NCI-H1694 (cell line): ENCODE measurements at regions not wholly inside any gene's neighbourhood (a gene's known extent, or its start where the extent isn't known, plus 50 kb on each side); places are given as distances from the start of the nearest gene placed in this dataset.

Source experiments
- DNase-seq: peaks from one replicate; lab custom pipeline; 2025; lab: John Stamatoyannopoulos, UW

DNA sequence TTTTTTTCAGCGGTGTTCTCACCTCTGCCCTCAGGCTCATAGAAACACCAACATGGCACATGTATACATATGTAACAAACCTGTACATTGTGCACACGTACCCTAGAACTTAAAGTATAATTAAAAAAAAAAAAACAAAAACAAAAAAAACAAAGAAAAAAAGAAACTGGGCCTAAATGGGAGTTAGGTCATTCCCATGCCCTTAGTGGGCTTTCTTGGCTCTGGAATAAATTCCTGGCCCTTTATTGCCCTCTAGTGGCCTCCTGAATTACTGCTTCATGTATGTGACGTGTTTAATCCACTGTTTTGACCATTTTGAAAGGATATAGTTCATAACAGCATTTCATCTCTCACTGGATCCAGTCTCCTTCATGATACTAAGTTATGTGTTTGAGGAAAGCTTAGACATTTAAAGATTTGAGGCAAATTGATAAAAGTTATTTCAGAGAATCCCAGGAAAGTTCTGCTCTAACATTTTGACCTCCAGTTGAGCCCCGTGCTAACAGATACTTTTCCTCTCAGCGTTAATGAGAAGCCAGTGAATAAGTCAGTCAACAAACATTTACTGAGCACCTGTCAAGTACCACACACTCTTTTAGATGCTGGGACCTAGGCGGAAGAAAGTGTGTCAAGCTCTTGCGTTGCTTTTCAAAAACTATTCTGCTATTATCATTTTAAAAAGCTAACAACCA, 54.7 kb upstream of the SYPL1 start:
- peak; percentile 90 for DNase-seq

DNA sequence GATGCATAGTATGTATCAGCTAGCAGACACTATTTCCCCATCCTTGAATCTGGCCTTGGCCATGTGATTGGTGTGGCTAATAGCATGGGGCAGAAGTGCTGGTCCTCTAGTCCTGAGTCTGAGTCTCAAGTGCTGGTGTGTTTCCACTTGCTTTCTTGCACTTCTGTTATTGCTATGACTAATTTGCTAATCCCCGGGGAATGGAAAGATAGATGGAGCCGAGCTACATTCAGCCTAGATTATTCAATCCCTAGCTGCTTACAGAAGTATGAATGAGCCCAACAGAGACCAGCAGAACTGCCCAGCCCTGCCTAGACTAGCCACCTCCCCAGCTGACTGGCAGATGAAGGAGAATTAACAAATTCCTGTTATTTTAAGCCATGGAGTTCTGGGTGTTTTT, 53.2 kb upstream of the SYPL1 start:
- no peak for DNase-seq

DNA sequence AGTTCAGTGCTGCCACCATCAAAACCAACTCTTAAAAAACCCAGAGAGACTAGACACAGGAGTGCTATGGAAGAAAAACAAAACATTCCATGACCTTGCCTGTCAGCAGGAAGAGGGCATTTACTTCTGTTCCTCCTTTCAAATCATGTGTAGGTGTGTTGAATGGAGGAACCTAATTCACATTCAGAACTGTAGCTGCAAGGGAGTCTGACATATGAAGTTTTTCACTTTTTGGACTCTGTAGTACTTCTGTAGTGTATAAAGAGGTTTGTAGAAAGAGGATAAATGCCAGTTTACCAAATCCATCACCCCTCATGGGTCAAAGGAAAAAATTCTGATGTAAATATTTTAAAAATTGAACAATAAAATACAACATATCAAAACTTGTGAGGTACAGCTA, 51.1 kb upstream of the SYPL1 start:
- no peak for DNase-seq
